ENCODE measurements at regions not wholly inside any gene's neighbourhood (a gene's known extent, or its start where the extent isn't known, plus 50 kb on each side); places are given as distances from the start of the nearest gene placed in this dataset.

- H2BK20ac ChIP-seq (ENCODE audit: low read length): no peak overlapping the region
- H3K79me1 ChIP-seq (ENCODE audit: low read depth, low read length): no peaks in the 10 kb centered on the region
- no peak overlapping the region for H3K23ac ChIP-seq (ENCODE audit: insufficient read length)
- no peak overlapping the region for H2AFZ ChIP-seq (ENCODE audit: low read length)
- no peak overlapping the region for H4K5ac ChIP-seq (ENCODE audit: insufficient read length, low read depth, low read length)
- H3K4me3 ChIP-seq (ENCODE audit: extremely low read depth in 1 of 4, insufficient read depth in 2 of 4, low read depth in 3 of 4, low read length in 4 of 4): no peak overlapping the region
- FAIRE-seq (no peak), DNase-seq (ENCODE audit: low read depth in 1 of 2, low spot score in 2 of 2) (no peak)
- no peaks in the 10 kb centered on the region for H4K20me1 ChIP-seq (replicated peaks in 1 of 2; ENCODE audit: control insufficient read depth in 1 of 2, insufficient read depth in 2 of 2, low read length in 2 of 2)
- peaks cover under 1 to 4% of the 10 kb centered on the region in 2 experiments; a peak in 1 of 4 replicates for H3K9me3 ChIP-seq (ENCODE audit: insufficient read depth in 2 of 2, low read depth in 1 of 2, low read length in 1 of 2)
- no peak overlapping the region for H3K18ac ChIP-seq (ENCODE audit: extremely low read depth, low read length)
- no peaks in the 10 kb centered on the region for H3K27me3 ChIP-seq (replicated peaks in 1 of 4; ENCODE audit: control insufficient read depth in 3 of 4, extremely low read depth in 1 of 4, insufficient read depth in 3 of 4, low read length in 3 of 4)
- H2AK5ac ChIP-seq (ENCODE audit: low read depth, low read length): no peak overlapping the region
- TF ChIP-seq SIX5 (IDR thresholded peaks at IDR 0.05; ENCODE audit: low read depth, low read length): no peak
- no peak for TF ChIP-seq CBX8 (IDR thresholded peaks at IDR 0.05; ENCODE audit: borderline replicate concordance, low read depth, low read length)
- TF ChIP-seq KDM5A (IDR thresholded peaks at IDR 0.05; ENCODE audit: low read length): no peak
- TF ChIP-seq NANOG (IDR thresholded peaks at IDR 0.05; ENCODE audit: insufficient read depth, low read depth, low read length, poor library complexity, severe bottlenecking): no peak
- TF ChIP-seq SRF (IDR thresholded peaks at IDR 0.05; ENCODE audit: low read depth, low read length): no peak
- TF ChIP-seq CBX5 (IDR thresholded peaks at IDR 0.05; ENCODE audit: low read depth, low read length): no peak
- TF ChIP-seq POU5F1 (IDR thresholded peaks at IDR 0.05; ENCODE audit: low read depth, low read length): no peak
- TF ChIP-seq USF2 (IDR thresholded peaks at IDR 0.05; ENCODE audit: low read length): no peak
- TF ChIP-seq BCL11A (IDR thresholded peaks at IDR 0.05; ENCODE audit: low read depth in 2 of 2, low read length in 2 of 2): no peak
- no peak for TF ChIP-seq BACH1 (IDR thresholded peaks at IDR 0.05; ENCODE audit: low read length)
- TF ChIP-seq TEAD4 (IDR thresholded peaks at IDR 0.05; ENCODE audit: low read depth, low read length): no peak
- no peak for TF ChIP-seq RNF2 (IDR thresholded peaks at IDR 0.05; ENCODE audit: borderline replicate concordance, low read depth, low read length, missing control alignments, poor library complexity, severe bottlenecking)
- H3K56ac ChIP-seq (replicated peaks; ENCODE audit: insufficient read length, low read depth, low read length): no peak overlapping the region
- no peaks in the 10 kb centered on the region for H3K36me3 ChIP-seq (ENCODE audit: control insufficient read depth in 2 of 4, insufficient read depth in 4 of 4, low read length in 3 of 4)
- H4K91ac ChIP-seq (replicated peaks; ENCODE audit: insufficient read length, low read length): no peak overlapping the region
- no peak overlapping the region for H3K9ac ChIP-seq (replicated peaks in 1 of 4; ENCODE audit: extremely low read depth in 1 of 4, low read depth in 3 of 4, low read length in 3 of 4)
- H2BK5ac ChIP-seq (ENCODE audit: low read depth, low read length): no peak overlapping the region
- WGBS, 2 experiments (ENCODE audit: extremely low coverage in 1 of 2, insufficient coverage in 1 of 2, insufficient read length in 1 of 2, insufficient replicate concordance in 2 of 2, low coverage in 1 of 2, low lambda C conversion rate in 2 of 2, missing lambda C conversion rate in 1 of 2): 78% methylated on average over 6 of the region's 6 CpGs; no CpG with 5 or more reads in 1 of the 2 experiments
- ChIA-PET POLR2A (ENCODE audit: partially characterized antibody) (no interaction called here), CTCF (ENCODE audit: partially characterized antibody) (interaction anchor here (0.7 to 1.0 kb wide), 4 partner anchors 11 to 600 kb away, joined by 3 to 4 read pairs (median 3); no protein-coding TSS in a partner anchor)
- no peaks in the 10 kb centered on the region for H3K4me1 ChIP-seq (replicated peaks in 1 of 4; ENCODE audit: control insufficient read depth in 3 of 4, insufficient read depth in 4 of 4, low read length in 3 of 4)
- no peak overlapping the region for H3K4me2 ChIP-seq (ENCODE audit: insufficient read depth in 1 of 2, low read depth in 2 of 2, low read length in 2 of 2)
- H2BK12ac ChIP-seq (ENCODE audit: low read depth, low read length): no peak overlapping the region
- H3K23me2 ChIP-seq (ENCODE audit: low read depth, low read length): no peaks in the 10 kb centered on the region
- no peak overlapping the region for H2BK15ac ChIP-seq (ENCODE audit: low read length)
- H2BK120ac ChIP-seq (replicated peaks; ENCODE audit: low read depth, low read length): no peak overlapping the region
- H3K79me2 ChIP-seq (ENCODE audit: control insufficient read depth in 1 of 2, insufficient read depth in 2 of 2, low read length in 2 of 2): no peaks in the 10 kb centered on the region
- no peak overlapping the region for H3K27ac ChIP-seq (ENCODE audit: low read depth, low read length)
- no peak overlapping the region for H4K8ac ChIP-seq (ENCODE audit: extremely low read depth, insufficient read depth, low read length)
- H3K14ac ChIP-seq (ENCODE audit: insufficient read length): no peak overlapping the region
- H3K4ac ChIP-seq (replicated peaks; ENCODE audit: insufficient read length, low read depth, low read length): no peak overlapping the region
Observed at GRCh38 chr1:59163268-59164092, 133.4 kb upstream of the FGGY start.

All from H1 (cell line).